HG02840 (cell line): ENCODE measurements at regions not wholly inside any gene's neighbourhood (a gene's known extent, or its start where the extent isn't known, plus 50 kb on each side); places are given as distances from the start of the nearest gene placed in this dataset.
"Not testable (repeated sequence)": the region's sequence is repeated elsewhere in the genome, so short reads cannot be mapped to it uniquely, and the experiment has no call there.

Experiments
- ATAC-seq: cut with Tn5 transposase; IDR thresholded peaks from one replicate; pipeline ENCODE4 v1.9.1; 2021; ENCODE audit warnings: mild to moderate bottlenecking, moderate library complexity, moderate number of reproducible peaks; ENCODE audit not compliant: unreplicated experiment, low FRiP score

- ATAC-seq, result no peak
Observed at GRCh38 chr2:236908439-236909192, 177.1 kb upstream of the COPS8 start.

- no peak for ATAC-seq
Observed at GRCh38 chr2:236909193-236909504, 176.5 kb upstream of the COPS8 start.

GRCh38 chr2:236909802-236910201 is 175.9 kb upstream of the COPS8 start:
- no peak for ATAC-seq

- no peak for ATAC-seq
Observed at GRCh38 chr2:236910781-236911495, 174.8 kb upstream of the COPS8 start.

GRCh38 chr2:236912326-236913120 is 173.2 kb upstream of the COPS8 start:
- no peak for ATAC-seq

- no peak for ATAC-seq
Observed at GRCh38 chr2:236915186-236915585, 170.5 kb upstream of the COPS8 start.

GRCh38 chr2:236915726-236916125 is 170.0 kb upstream of the COPS8 start:
- ATAC-seq, result no peak

- ATAC-seq, result no peak
Observed at GRCh38 chr2:236916181-236916580, 169.5 kb upstream of the COPS8 start.

GRCh38 chr2:236916651-236917050 is 169.0 kb upstream of the COPS8 start:
- no peak for ATAC-seq

- ATAC-seq, result no peak
Observed at GRCh38 chr2:236917164-236917563, 168.5 kb upstream of the COPS8 start.

- no peak for ATAC-seq
Observed at GRCh38 chr2:236918545-236918944, 167.1 kb upstream of the COPS8 start.

- ATAC-seq, result no peak
Observed at GRCh38 chr2:236919209-236919608, 166.5 kb upstream of the COPS8 start.

- not testable (repeated sequence) for ATAC-seq
Observed at GRCh38 chr2:236919801-236920379, 165.8 kb upstream of the COPS8 start.

GRCh38 chr2:236922061-236922460 is 163.6 kb upstream of the COPS8 start:
- no peak for ATAC-seq

GRCh38 chr2:236928380-236929037 is 157.2 kb upstream of the COPS8 start:
- no peak for ATAC-seq

GRCh38 chr2:236932831-236933361 is 152.8 kb upstream of the COPS8 start:
- no peak for ATAC-seq

GRCh38 chr2:236934166-236934565 is 151.5 kb upstream of the COPS8 start:
- ATAC-seq, result no peak

- ATAC-seq, result no peak
Observed at GRCh38 chr2:236934656-236935055, 151.0 kb upstream of the COPS8 start.

GRCh38 chr2:236935083-236935482 is 150.6 kb upstream of the COPS8 start:
- no peak for ATAC-seq
